NB4 (cell line): ENCODE measurements at regions not wholly inside any gene's neighbourhood (a gene's known extent, or its start where the extent isn't known, plus 50 kb on each side); places are given as distances from the start of the nearest gene placed in this dataset.

Source experiments
- DNase-seq: peaks from one replicate; pipeline ENCODE4 v3.0.0; 2010; ENCODE audit warnings: low read depth
- H3K4me3 ChIP-seq: one replicate; pipeline ENCODE4 v1.5.1; 2011; ENCODE audit warnings: mild to moderate bottlenecking, low read depth, low read length, moderate library complexity
- CTCF ChIP-seq: IDR thresholded peaks from one replicate; pipeline ENCODE4 v1.5.1; 2012; ENCODE audit warnings: low read depth, low read length
- MAX ChIP-seq: IDR thresholded peaks from 2 replicates; pipeline ENCODE4 v1.6.1; 2011; ENCODE audit warnings: low read depth, low read length
- MYC ChIP-seq: IDR thresholded peaks from 2 replicates; pipeline ENCODE4 v1.6.1; 2011; ENCODE audit warnings: low read depth, low read length
- POLR2A ChIP-seq: IDR thresholded peaks from 2 replicates; pipeline ENCODE4 v1.6.1; 2011; ENCODE audit warnings: mild to moderate bottlenecking; ENCODE audit not compliant: insufficient read length; ENCODE audit errors: extremely low read depth

GRCh38 chrX:75997692-75998091 lies 175.2 kb upstream of the PBDC1 start:
- no peak overlapping the region for H3K4me3 ChIP-seq
- TF ChIP-seq MYC, result no peak
- TF ChIP-seq MAX, result no peak
- TF ChIP-seq CTCF, result no peak
- no peak for TF ChIP-seq POLR2A
- no peak for DNase-seq

DNA sequence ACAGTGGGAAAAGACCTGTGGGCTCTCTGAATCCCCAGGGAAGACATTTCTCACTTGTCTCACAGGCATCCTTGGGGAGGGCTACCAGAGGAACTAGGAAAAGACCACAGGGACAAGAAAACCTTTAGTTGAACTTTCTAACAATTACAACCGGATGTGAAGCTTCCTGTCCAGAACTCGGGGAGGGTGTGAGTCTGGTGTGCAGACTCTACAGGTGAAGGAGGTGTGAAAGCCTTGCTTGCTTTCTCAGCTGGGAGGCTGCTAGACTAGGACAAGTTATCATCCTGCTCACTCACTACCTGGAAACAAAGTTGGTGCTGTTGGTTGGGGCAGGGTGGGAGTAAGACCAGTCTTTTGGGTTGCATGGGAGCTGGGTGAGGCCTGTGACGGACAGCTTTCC lies 158.5 kb upstream of the PBDC1 start:
- TF ChIP-seq POLR2A, result no peak
- no peak for TF ChIP-seq CTCF
- TF ChIP-seq MAX, result no peak
- TF ChIP-seq MYC, result no peak
- no peak overlapping the region for H3K4me3 ChIP-seq
- DNase-seq, result no peak

GRCh38 chrX:76026292-76026691 lies 146.6 kb upstream of the PBDC1 start:
- no peak overlapping the region for H3K4me3 ChIP-seq
- DNase-seq, result no peak
- TF ChIP-seq MYC, result no peak
- TF ChIP-seq POLR2A, result no peak

DNA sequence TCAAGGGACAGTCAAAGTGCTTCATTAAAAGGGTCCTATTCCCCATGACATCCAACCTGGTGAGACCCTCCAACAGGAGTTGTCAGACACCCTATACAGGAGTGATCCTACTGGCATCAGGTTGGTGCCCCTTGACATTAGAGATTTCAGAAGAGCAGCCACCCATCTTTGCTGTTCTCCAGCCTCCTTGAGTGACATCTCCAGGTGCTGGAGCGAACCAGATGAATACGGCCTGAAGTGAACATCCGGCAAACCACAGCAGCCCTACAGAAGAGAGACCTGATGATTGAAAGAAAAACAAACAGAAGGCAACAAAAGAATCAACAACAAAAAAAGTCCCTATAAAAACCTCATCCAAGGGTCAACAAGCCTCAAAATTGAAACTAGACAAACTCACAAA lies 146.1 kb upstream of the PBDC1 start:
- H3K4me3 ChIP-seq, result no peak overlapping the region
- DNase-seq, result no peak
- no peak for TF ChIP-seq MAX
- no peak for TF ChIP-seq CTCF
- no peak for TF ChIP-seq MYC
- no peak for TF ChIP-seq POLR2A

DNA sequence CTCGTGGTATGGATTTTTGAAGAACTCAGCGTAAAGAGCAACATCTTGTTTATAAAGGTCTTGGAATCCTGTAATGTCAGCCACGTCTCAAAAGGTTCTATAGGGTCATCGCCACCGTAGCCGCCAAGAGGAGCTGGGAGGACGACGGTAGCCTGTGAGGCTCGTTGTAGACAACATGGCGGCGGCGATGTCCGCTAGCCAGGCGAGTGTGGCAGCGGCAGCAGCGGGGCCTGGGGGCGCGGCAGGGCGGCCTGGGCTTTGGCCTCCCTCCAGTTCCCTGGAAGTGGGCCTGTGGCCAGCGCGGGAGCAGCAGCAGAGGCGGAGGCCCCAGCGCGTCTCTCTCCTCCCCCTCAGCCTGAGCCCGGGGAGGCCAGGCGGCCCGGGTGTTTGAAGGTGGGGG lies 143.5 kb upstream of the PBDC1 start:
- no peak overlapping the region for H3K4me3 ChIP-seq
- TF ChIP-seq MYC, result no peak
- TF ChIP-seq POLR2A, result no peak
- no peak for TF ChIP-seq CTCF
- TF ChIP-seq MAX, result no peak
- DNase-seq, result no peak

DNA sequence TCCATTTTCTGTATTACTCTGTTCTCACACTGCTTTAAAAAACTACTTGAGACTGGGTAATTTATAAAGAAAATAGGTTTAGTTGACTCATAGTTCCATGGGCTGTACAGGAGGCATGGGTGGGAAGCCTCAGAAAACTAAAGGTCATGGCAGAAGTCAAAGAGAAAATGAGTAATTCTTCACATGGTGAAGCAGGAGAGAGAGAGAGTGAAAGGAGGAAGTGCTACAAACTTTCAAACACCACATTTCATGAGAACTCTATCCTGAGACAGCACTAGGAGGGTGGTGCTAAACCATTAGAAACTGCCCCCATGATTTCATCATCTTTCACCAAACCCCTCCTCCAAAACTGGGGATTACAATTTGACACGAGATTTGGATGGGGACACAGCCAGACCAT lies 108.0 kb upstream of the PBDC1 start:
- DNase-seq, result peak; percentile 35
- TF ChIP-seq POLR2A, result no peak
- TF ChIP-seq MYC, result no peak
- TF ChIP-seq CTCF, result no peak
- TF ChIP-seq MAX, result no peak
- H3K4me3 ChIP-seq, result no peak overlapping the region
